HEK293T (cell line): ENCODE measurements at regions not wholly inside any gene's neighbourhood (a gene's known extent, or its start where the extent isn't known, plus 50 kb on each side); places are given as distances from the start of the nearest gene placed in this dataset.

ENCODE experiments used
- BHLHE40 ChIP-seq: fragments of 450-650 bp; IDR thresholded peaks from 2 replicates; pipeline ENCODE4 v1.6.1; 2016; ENCODE audit warnings: mild to moderate bottlenecking, moderate library complexity, borderline replicate concordance
- FOXM1 ChIP-seq: fragments of 450-650 bp; IDR thresholded peaks from 2 replicates; pipeline ENCODE4 v1.6.1; 2017; ENCODE audit warnings: mild to moderate bottlenecking, borderline replicate concordance
- PKNOX1 ChIP-seq: fragments of 450-650 bp; IDR thresholded peaks from 2 replicates; pipeline ENCODE4 v1.6.1; 2016
- SUZ12 ChIP-seq: fragments of 450-650 bp; IDR thresholded peaks from 2 replicates; pipeline ENCODE4 v1.6.1; 2016; ENCODE audit warnings: mild to moderate bottlenecking

DNA sequence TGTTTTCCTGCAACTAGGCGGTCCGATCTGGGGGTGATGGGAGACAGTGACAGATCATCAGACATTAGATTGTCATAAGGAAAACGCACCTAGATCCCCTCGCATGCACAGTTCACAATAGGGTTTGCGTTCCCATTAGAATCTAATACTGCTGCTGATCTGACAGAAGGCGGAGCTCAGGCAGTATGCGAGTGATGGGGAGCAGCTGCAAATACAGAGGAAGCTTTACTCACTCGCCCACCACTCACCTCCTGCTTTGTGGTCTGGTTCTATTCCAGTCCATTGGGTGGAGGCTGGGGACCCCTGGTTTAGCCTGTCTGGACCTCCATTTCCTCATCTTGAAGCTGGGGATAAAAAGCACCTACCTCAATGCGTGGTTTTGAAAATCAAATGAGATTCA is 437.5 kb upstream of the PROK2 start:
- TF ChIP-seq SUZ12 (no peak), BHLHE40 (no peak), FOXM1 (no peak), PKNOX1 (no peak)
